PFSK-1 (cell line): ENCODE measurements at regions not wholly inside any gene's neighbourhood (a gene's known extent, or its start where the extent isn't known, plus 50 kb on each side); places are given as distances from the start of the nearest gene placed in this dataset.

Experiments used
- FOXP2 ChIP-seq: optimal IDR thresholded peaks from 2 replicates; pipeline ENCODE3; 2011; ENCODE audit warnings: borderline replicate concordance, control low read depth, inconsistent platforms; ENCODE audit not compliant: insufficient read depth; ENCODE audit errors: extremely low read length, extremely low read depth
- POLR2AphosphoS5 ChIP-seq: IDR thresholded peaks from 2 replicates; pipeline ENCODE4 v1.6.1; 2012; ENCODE audit warnings: low read depth, mild to moderate bottlenecking, control low read depth, low read length, moderate library complexity
- SIN3A ChIP-seq: IDR thresholded peaks from 2 replicates; pipeline ENCODE4 v1.6.1; 2012; ENCODE audit warnings: mild to moderate bottlenecking, low read length, moderate library complexity, borderline replicate concordance; ENCODE audit not compliant: insufficient read depth
- TAF1 ChIP-seq: IDR thresholded peaks from 2 replicates; pipeline ENCODE4 v1.6.1; 2012; ENCODE audit warnings: low read length, control low read depth, borderline replicate concordance; ENCODE audit not compliant: insufficient read depth
- TF ChIP-seq, protein P1 (sequence below), 2 experiments: IDR thresholded peaks; 2 replicates each; pipeline versions ENCODE4 v1.6.1 to v1.8.0; 2011 to 2012; ENCODE audit warnings: low read depth in 2 of 2, low read length in 2 of 2, control low read depth in 1 of 2, inconsistent platforms in 1 of 2, mild to moderate bottlenecking in 1 of 2, moderate library complexity in 1 of 2; ENCODE audit not compliant: insufficient read depth in 1 of 2

DNA sequence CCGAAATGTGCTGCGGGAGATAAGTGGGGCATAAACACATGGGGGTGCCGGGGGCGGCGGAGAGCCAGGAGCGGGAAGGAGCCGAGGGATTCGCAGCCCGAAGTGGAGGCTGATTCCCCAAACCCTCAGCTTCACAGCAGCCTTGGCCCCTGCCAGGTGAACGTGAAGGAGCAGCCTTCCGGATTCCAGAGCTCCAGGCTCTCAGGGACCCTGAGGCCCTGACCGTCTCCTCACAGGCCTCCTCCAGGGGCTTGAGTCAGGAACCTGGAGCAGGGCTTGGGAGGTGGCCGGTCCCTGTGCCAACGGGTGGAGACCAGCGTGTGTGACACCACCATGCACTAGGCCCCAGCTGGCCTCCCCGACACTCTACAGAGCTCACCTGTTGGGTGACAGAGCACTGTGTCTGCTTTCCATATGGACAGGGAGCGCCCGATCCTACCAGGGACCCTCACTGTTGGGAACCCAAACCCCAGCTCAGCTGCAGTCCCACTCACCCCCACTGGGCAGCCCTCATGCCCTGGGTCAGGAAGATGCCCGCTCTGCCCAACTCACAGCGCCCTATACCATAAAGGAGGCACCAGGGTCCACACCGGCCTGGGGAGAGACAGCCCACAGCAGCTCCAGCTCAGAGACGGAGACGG lies 117.6 kb upstream of the OTOS start:
- TF ChIP-seq SIN3A (no peak), TAF1 (no peak), FOXP2 (no peak), POLR2AphosphoS5 (no peak)
- TF ChIP-seq, protein P1, sequence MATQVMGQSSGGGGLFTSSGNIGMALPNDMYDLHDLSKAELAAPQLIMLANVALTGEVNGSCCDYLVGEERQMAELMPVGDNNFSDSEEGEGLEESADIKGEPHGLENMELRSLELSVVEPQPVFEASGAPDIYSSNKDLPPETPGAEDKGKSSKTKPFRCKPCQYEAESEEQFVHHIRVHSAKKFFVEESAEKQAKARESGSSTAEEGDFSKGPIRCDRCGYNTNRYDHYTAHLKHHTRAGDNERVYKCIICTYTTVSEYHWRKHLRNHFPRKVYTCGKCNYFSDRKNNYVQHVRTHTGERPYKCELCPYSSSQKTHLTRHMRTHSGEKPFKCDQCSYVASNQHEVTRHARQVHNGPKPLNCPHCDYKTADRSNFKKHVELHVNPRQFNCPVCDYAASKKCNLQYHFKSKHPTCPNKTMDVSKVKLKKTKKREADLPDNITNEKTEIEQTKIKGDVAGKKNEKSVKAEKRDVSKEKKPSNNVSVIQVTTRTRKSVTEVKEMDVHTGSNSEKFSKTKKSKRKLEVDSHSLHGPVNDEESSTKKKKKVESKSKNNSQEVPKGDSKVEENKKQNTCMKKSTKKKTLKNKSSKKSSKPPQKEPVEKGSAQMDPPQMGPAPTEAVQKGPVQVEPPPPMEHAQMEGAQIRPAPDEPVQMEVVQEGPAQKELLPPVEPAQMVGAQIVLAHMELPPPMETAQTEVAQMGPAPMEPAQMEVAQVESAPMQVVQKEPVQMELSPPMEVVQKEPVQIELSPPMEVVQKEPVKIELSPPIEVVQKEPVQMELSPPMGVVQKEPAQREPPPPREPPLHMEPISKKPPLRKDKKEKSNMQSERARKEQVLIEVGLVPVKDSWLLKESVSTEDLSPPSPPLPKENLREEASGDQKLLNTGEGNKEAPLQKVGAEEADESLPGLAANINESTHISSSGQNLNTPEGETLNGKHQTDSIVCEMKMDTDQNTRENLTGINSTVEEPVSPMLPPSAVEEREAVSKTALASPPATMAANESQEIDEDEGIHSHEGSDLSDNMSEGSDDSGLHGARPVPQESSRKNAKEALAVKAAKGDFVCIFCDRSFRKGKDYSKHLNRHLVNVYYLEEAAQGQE (IDR thresholded peaks at IDR 0.05; ENCODE audit: insufficient read depth in 1 of 2, low read depth in 2 of 2, low read length in 2 of 2) = no peak

DNA sequence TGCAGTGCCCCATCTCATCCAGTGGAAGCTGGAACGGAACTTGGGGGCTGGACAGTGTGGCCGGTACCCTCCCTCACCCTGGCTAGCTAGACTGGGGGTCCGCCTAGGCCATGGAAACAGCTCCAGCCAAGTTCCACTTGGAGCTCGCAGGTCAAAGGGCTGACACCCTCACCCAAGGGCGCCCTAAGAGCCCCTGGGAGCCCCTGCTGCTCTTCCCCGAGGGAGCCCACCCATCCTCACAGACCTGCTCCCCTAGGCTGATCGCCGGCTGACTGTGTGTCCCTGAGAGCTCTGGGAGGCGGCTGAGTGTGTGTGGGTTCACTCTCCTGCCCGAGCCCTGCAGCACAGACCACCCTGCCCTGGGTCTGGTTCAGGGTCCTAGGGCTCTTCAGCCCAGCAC lies 118.2 kb upstream of the OTOS start:
- TF ChIP-seq SIN3A = no peak
- no peak for TF ChIP-seq POLR2AphosphoS5
- TF ChIP-seq TAF1 = no peak
- TF ChIP-seq, protein P1 (IDR thresholded peaks at IDR 0.05; ENCODE audit: insufficient read depth in 1 of 2, low read depth in 2 of 2, low read length in 2 of 2) = no peak
- no peak for TF ChIP-seq FOXP2

DNA sequence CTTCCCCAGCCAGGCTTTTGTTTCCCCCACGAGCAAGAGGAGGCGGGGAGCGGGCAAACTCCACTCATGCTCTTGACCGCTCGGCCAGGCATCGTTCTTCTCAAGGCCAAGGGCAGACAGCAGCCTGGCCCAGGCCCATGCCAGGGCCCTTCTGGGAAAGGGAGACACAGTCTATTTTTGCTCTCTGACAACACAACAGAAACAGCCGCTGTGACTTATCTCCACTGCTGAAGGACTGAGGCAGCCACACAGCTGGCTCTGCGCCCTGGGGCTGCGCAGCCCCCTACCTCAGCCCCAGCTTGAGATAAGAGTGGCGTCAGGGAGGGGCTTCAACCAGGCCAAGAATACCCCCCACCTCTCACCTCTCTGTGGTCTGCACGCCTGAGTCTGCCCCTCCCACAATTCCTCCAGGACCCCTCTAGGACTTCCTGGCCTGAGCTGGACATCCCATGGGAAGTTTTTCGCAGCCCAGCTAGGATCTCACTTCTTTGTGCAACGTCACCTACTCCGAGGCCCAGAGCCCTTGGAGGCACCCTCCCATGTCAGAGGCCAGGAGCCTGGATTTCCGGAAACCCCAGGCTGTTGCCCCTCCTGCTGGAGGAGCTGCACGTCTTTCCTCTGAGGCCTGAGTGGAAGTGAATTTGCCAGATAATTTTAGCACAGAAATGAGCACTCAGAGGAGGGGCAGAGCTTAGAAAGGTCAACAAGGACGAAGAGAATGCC lies 118.9 kb upstream of the OTOS start:
- TF ChIP-seq SIN3A (no peak), FOXP2 (no peak), POLR2AphosphoS5 (no peak), TAF1 (no peak)
- TF ChIP-seq, protein P1 (IDR thresholded peaks at IDR 0.05; ENCODE audit: insufficient read depth in 1 of 2, low read depth in 2 of 2, low read length in 2 of 2) = no peak

DNA sequence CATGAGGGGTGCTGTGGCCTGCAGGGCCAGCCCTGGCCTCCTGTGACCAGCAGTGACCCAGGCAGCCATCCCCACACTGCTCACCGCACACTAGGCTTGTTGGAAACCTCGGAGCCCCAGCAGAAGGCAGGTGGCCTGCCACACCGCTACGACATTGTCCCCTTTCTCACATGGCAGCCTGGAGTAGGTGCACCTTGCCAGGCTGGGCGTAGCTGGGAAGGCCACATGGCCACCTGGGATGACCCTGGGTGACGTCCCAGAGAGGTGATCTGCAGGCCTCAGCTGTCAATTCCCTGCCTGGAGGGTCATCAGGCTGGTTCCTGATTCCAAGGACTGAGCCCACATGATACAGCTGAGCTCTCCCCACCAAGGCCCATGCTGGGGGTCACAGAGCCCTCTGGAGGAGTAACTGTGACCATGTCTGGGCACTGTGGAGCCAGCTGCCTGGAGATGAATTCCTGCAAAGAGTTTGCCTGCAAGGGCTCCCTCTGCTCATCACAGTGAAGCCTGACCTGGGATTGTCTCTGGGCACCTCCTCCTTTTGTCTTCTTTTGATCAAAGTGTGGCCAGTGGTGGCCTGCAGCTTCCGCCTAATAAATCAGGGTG lies 119.6 kb upstream of the OTOS start:
- TF ChIP-seq POLR2AphosphoS5 (no peak), TAF1 (no peak)

DNA sequence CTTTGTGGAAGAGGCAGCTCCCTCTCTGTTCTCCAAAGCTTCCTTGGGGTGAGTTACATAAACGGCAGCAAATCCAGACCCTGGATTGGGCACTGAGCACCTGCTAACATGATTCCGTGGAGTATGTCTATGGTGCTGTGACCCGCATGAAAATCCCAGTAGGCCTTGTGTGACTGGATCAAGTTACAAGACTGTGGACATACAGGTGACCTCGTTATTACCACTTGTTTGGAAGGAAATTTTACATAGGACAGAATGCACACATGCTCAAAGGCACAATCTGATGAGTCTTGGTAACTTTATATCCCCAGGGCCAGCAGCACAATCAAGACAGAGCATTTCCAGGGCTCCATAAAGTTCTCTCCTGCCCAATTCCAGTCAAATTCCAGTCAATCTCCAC lies 120.2 kb upstream of the OTOS start:
- no peak for TF ChIP-seq FOXP2
- TF ChIP-seq TAF1 = no peak

DNA sequence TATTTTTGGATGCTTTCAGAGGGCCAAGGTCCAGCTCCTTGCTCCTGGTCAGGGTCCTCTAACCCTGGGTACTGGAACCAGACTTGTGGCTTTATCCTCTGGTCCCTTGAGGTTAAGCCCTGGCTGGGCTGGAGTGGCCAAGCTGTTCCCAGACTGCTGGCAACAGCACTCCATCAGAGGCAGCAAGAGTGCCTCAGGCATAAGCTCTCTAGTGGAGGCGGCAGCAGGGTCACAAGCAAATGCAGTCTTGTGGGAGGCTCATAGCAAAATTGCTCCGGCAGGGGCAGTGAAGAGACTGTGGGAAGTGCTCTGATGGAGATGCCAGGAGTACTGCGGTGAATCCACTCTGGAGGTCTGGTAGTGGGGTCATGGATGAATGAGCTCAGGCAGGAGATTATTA lies 128.9 kb upstream of the OTOS start:
- TF ChIP-seq FOXP2 (no peak), POLR2AphosphoS5 (no peak), TAF1 (no peak), SIN3A (no peak)
- TF ChIP-seq, protein P1 (IDR thresholded peaks at IDR 0.05; ENCODE audit: insufficient read depth in 1 of 2, low read depth in 2 of 2, low read length in 2 of 2) = no peak
